SK-N-SH (cell line): ENCODE measurements at regions not wholly inside any gene's neighbourhood (a gene's known extent, or its start where the extent isn't known, plus 50 kb on each side); places are given as distances from the start of the nearest gene placed in this dataset.

Source experiments
- CTCF ChIA-PET: fragments of 300-600, 350-600 bp; formaldehyde crosslinking; extraction: SDS; loops from one replicate; lab custom pipeline; 2021; lab: Yijun Ruan, JAX
- POLR2A ChIA-PET: fragments of 350-600 bp; sonication (Branson Sonifier 250); formaldehyde crosslinking; extraction: SDS; loops from one replicate; lab custom pipeline; 2020; ENCODE audit warnings: antibody characterized with exemption, inconsistent platforms; lab: Yijun Ruan, JAX
- DNase-seq: peaks from one replicate; pipeline ENCODE4 v3.0.0; 2012
- H2AFZ ChIP-seq: fragments of 200-600 bp; sonication (generic); 2 replicates; pipeline ENCODE4 v1.8.1; 2016; ENCODE audit warnings: antibody characterized with exemption, mild to moderate bottlenecking, low read depth
- H3F3A ChIP-seq: fragments of 200-600 bp; sonication (generic); replicated peaks from 2 replicates; pipeline ENCODE3; 2016; ENCODE audit warnings: antibody characterized with exemption, mild to moderate bottlenecking; ENCODE audit not compliant: insufficient read depth
- H3K27ac ChIP-seq, 2 experiments: fragments of 200-500 bp in 1 of 2; fragments of 200-600 bp in 1 of 2; sonication (Bioruptor generic) in 1 of 2; sonication (generic), shearing (Covaris generic) in 1 of 2; 2 replicates each; pipeline versions ENCODE4 v1.5.1 to v1.6.1; 2014 to 2016; ENCODE audit warnings: low read depth in 2 of 2, inconsistent platforms in 1 of 2, low read length in 1 of 2, mild to moderate bottlenecking in 1 of 2, mixed read lengths in 1 of 2
- H3K27me3 ChIP-seq: fragments of 200-600 bp; sonication (generic), shearing (Covaris generic); 2 replicates; pipeline ENCODE4 v1.6.1; 2016; ENCODE audit warnings: mixed run types; ENCODE audit not compliant: insufficient read depth
- H3K36me3 ChIP-seq, 2 experiments: fragments of 200-500 bp in 1 of 2; fragments of 200-600 bp in 1 of 2; sonication (Bioruptor generic) in 1 of 2; sonication (generic) in 1 of 2; replicated peaks in 1 of 2; 2 replicates each; pipeline versions ENCODE3 to v1.5.1; 2014 to 2016; ENCODE audit warnings: low read length in 1 of 2, mild to moderate bottlenecking in 1 of 2; ENCODE audit not compliant: insufficient read depth in 2 of 2, control insufficient read depth in 1 of 2
- H3K4me1 ChIP-seq, 2 experiments: fragments of 200-500 bp in 1 of 2; fragments of 200-600 bp in 1 of 2; sonication (Bioruptor generic) in 1 of 2; sonication (generic), shearing (Covaris generic) in 1 of 2; 2 replicates each; pipeline versions ENCODE4 v1.5.1 to v1.6.1; 2014 to 2016; ENCODE audit warnings: low read depth in 1 of 2, low read length in 1 of 2, mixed run types in 1 of 2; ENCODE audit not compliant: insufficient read depth in 2 of 2, control insufficient read depth in 1 of 2
- H3K4me2 ChIP-seq: fragments of 200-600 bp; sonication (generic), shearing (Covaris generic); 2 replicates; pipeline ENCODE4 v1.6.1; 2017; ENCODE audit warnings: mixed run types
- H3K4me3 ChIP-seq, 2 experiments: fragments of 200-500 bp in 1 of 2; fragments of 200-600 bp in 1 of 2; sonication (Bioruptor generic) in 1 of 2; sonication (generic), shearing (Covaris generic) in 1 of 2; 2 replicates each; pipeline versions ENCODE4 v1.5.1 to v1.8.1; 2014 to 2016; ENCODE audit warnings: low read depth in 2 of 2, inconsistent platforms in 1 of 2, low read length in 1 of 2, mild to moderate bottlenecking in 1 of 2, mixed read lengths in 1 of 2, moderate library complexity in 1 of 2
- H3K79me2 ChIP-seq: fragments of 200-600 bp; sonication (generic); 2 replicates; pipeline ENCODE4 v1.8.1; 2017; ENCODE audit warnings: mild to moderate bottlenecking; ENCODE audit not compliant: insufficient read depth
- H3K9ac ChIP-seq: fragments of 200-600 bp; sonication (generic); 2 replicates; pipeline ENCODE4 v1.6.1; 2017; ENCODE audit warnings: mixed run types
- H3K9me2 ChIP-seq: fragments of 200-600 bp; sonication (generic); 2 replicates; pipeline ENCODE4 v1.6.1; 2017; ENCODE audit warnings: mixed run types
- H3K9me3 ChIP-seq: fragments of 200-600 bp; sonication (generic); 2 replicates; pipeline ENCODE4 v1.6.1; 2017; ENCODE audit warnings: mixed run types, mild to moderate bottlenecking, moderate library complexity
- H4K20me1 ChIP-seq: fragments of 200-600 bp; sonication (generic); 2 replicates; pipeline ENCODE4 v1.6.1; 2017; ENCODE audit warnings: mild to moderate bottlenecking, mixed run types; ENCODE audit not compliant: insufficient read depth
- CHD2 ChIP-seq: fragments of 150-350 bp; IDR thresholded peaks from 2 replicates; pipeline ENCODE4 v1.6.1; 2018; ENCODE audit warnings: low read length; ENCODE audit not compliant: partially characterized antibody
- ELF1 ChIP-seq: IDR thresholded peaks from 2 replicates; pipeline ENCODE4 v1.4.0; 2012
- GABPA ChIP-seq: IDR thresholded peaks from 2 replicates; pipeline ENCODE4 v1.4.0; 2012; ENCODE audit warnings: low read depth, mild to moderate bottlenecking
- GATA2 ChIP-seq: sonication (generic); formaldehyde crosslinking; IDR thresholded peaks from 2 replicates; pipeline ENCODE4 v1.5.0; 2020; ENCODE audit warnings: mild to moderate bottlenecking, missing genetic modification reagents
- MAX ChIP-seq: IDR thresholded peaks from 2 replicates; pipeline ENCODE4 v1.4.0; 2012; ENCODE audit warnings: low read depth
- MXI1 ChIP-seq: IDR thresholded peaks from 2 replicates; pipeline ENCODE4 v1.6.1; 2012; ENCODE audit warnings: mild to moderate bottlenecking, low read depth, low read length, improper control_type of control experiment
- NFIC ChIP-seq: IDR thresholded peaks from 2 replicates; pipeline ENCODE4 v1.4.0; 2012; ENCODE audit warnings: borderline replicate concordance
- POLR2AphosphoS5 ChIP-seq: IDR thresholded peaks from 2 replicates; pipeline ENCODE4 v1.6.1; 2012; ENCODE audit warnings: low read depth, low read length
- RAD21 ChIP-seq: IDR thresholded peaks from 2 replicates; pipeline ENCODE4 v1.6.1; 2012; ENCODE audit warnings: mild to moderate bottlenecking, low read length
- RCOR1 ChIP-seq: fragments of 150-350 bp; IDR thresholded peaks from 2 replicates; pipeline ENCODE4 v1.6.1; 2017; ENCODE audit warnings: antibody characterized with exemption, low read length
- WGBS: methylation state at CpG from one replicate; pipeline ENCODE4 v1.1.6; 2017; ENCODE audit warnings: low lambda C conversion rate; 5-methylcytosine and 5-hydroxymethylcytosine counted together
- TF ChIP-seq, protein P1 (sequence below): IDR thresholded peaks from 2 replicates; pipeline ENCODE4; 2012
- TF ChIP-seq, protein P2 (sequence below): IDR thresholded peaks from 2 replicates; pipeline ENCODE4 v1.6.1; 2012; ENCODE audit warnings: mild to moderate bottlenecking, low read depth, low read length, moderate library complexity

GRCh38 chr4:72770708-72771107 lies 201.7 kb upstream of the ADAMTS3 start:
- Histone ChIP-seq H3K27me3 (no peaks in the 10 kb centered on the region), H3F3A (no peaks in the 10 kb centered on the region), H2AFZ (no peak overlapping the region), H3K36me3 (no peaks in the 10 kb centered on the region), H4K20me1 (no peaks in the 10 kb centered on the region), H3K4me1 (no peaks in the 10 kb centered on the region), H3K79me2 (no peaks in the 10 kb centered on the region), H3K9me2 (no peaks in the 10 kb centered on the region), H3K9ac (no peak overlapping the region), H3K9me3 (no peaks in the 10 kb centered on the region), H3K4me3 (no peak overlapping the region), H3K27ac (no peak overlapping the region), H3K4me2 (no peak overlapping the region)
- POLR2A ChIA-PET, result no interaction called here
- TF ChIP-seq RAD21, result no peak
- TF ChIP-seq MAX, result no peak
- TF ChIP-seq, protein P1, sequence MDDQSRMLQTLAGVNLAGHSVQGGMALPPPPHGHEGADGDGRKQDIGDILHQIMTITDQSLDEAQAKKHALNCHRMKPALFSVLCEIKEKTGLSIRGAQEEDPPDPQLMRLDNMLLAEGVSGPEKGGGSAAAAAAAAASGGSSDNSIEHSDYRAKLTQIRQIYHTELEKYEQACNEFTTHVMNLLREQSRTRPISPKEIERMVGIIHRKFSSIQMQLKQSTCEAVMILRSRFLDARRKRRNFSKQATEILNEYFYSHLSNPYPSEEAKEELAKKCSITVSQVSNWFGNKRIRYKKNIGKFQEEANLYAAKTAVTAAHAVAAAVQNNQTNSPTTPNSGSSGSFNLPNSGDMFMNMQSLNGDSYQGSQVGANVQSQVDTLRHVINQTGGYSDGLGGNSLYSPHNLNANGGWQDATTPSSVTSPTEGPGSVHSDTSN, result no peak
- no peak for TF ChIP-seq CHD2
- TF ChIP-seq NFIC, result no peak
- TF ChIP-seq GATA2 (CRISPR knock-in tag), result no peak
- no peak for TF ChIP-seq ELF1
- TF ChIP-seq RCOR1, result no peak
- TF ChIP-seq, protein P2, sequence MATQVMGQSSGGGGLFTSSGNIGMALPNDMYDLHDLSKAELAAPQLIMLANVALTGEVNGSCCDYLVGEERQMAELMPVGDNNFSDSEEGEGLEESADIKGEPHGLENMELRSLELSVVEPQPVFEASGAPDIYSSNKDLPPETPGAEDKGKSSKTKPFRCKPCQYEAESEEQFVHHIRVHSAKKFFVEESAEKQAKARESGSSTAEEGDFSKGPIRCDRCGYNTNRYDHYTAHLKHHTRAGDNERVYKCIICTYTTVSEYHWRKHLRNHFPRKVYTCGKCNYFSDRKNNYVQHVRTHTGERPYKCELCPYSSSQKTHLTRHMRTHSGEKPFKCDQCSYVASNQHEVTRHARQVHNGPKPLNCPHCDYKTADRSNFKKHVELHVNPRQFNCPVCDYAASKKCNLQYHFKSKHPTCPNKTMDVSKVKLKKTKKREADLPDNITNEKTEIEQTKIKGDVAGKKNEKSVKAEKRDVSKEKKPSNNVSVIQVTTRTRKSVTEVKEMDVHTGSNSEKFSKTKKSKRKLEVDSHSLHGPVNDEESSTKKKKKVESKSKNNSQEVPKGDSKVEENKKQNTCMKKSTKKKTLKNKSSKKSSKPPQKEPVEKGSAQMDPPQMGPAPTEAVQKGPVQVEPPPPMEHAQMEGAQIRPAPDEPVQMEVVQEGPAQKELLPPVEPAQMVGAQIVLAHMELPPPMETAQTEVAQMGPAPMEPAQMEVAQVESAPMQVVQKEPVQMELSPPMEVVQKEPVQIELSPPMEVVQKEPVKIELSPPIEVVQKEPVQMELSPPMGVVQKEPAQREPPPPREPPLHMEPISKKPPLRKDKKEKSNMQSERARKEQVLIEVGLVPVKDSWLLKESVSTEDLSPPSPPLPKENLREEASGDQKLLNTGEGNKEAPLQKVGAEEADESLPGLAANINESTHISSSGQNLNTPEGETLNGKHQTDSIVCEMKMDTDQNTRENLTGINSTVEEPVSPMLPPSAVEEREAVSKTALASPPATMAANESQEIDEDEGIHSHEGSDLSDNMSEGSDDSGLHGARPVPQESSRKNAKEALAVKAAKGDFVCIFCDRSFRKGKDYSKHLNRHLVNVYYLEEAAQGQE, result no peak
- no peak for TF ChIP-seq POLR2AphosphoS5
- TF ChIP-seq GABPA, result no peak
- no peak for TF ChIP-seq MXI1
- DNase-seq, result no peak
- CTCF ChIA-PET, result no interaction called here

- peak; percentile 7 for DNase-seq
- no peak overlapping the region for H2AFZ ChIP-seq
- CTCF ChIA-PET, result interaction anchor here (0.6 kb wide), 1 partner anchor 264 kb away, joined by 3 read pairs; no protein-coding TSS in a partner anchor
- no peak overlapping the region for H3K27ac ChIP-seq
- no peaks in the 10 kb centered on the region for H3K79me2 ChIP-seq
- H3K9me3 ChIP-seq, result no peaks in the 10 kb centered on the region
- H3K36me3 ChIP-seq, result no peaks in the 10 kb centered on the region
- no peak overlapping the region for H3K4me3 ChIP-seq
- no peak overlapping the region for H3K9ac ChIP-seq
- TF ChIP-seq RAD21 (peak; percentile 26), MXI1 (no peak)
- no peak overlapping the region for H3K4me2 ChIP-seq
- H3K9me2 ChIP-seq, result no peaks in the 10 kb centered on the region
- POLR2A ChIA-PET, result no interaction called here
- WGBS, result 46% methylated on average over 2 of the region's 2 CpGs
- no peaks in the 10 kb centered on the region for H3K27me3 ChIP-seq
- H3K4me1 ChIP-seq, result no peaks in the 10 kb centered on the region
- H3F3A ChIP-seq, result no peaks in the 10 kb centered on the region
- no peaks in the 10 kb centered on the region for H4K20me1 ChIP-seq
Observed at GRCh38 chr4:72768364-72768763, 199.3 kb upstream of the ADAMTS3 start.
